ENCODE measurements at regions not wholly inside any gene's neighbourhood (a gene's known extent, or its start where the extent isn't known, plus 50 kb on each side); places are given as distances from the start of the nearest gene placed in this dataset.

DNA sequence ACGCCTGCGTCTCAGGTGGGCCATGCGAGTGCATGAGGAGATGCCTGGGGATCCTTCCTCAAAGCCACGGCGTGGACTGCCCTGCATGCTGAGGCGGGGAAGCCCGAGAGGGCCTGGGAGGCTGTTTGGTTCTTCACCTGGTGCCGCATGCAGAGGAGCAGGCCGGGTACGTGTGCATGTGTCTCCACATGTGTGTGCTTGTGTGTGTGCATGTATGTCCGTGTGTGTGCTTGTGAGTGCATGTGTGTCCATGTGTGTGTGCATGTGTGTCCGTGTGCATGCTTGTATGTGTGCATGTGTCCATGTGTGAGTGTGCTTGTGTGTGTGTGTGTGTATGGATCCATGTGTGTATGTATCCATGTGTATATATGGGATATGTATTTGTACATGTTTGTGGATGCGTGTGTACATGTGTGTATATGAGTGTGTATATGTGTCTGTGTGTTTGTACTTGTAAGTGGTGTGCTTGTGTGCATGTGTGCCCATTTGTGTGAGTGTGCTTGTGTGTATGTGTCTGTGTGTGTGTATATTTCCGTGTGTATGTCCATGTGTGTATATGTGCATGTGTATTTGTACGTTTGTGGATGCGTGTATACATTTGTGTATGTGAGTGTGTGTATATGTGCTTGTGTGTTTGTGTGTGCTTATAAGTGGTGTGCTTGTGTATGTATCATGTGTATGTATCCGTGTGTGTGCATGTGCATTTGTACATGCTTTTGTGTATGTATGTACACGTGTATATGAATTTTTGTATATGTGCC lies 79.0 kb downstream of the PTGR3 start:
- no peaks in the 10 kb centered on the region for H3K9me3 Mint-ChIP-seq
- TF ChIP-seq, protein P1, sequence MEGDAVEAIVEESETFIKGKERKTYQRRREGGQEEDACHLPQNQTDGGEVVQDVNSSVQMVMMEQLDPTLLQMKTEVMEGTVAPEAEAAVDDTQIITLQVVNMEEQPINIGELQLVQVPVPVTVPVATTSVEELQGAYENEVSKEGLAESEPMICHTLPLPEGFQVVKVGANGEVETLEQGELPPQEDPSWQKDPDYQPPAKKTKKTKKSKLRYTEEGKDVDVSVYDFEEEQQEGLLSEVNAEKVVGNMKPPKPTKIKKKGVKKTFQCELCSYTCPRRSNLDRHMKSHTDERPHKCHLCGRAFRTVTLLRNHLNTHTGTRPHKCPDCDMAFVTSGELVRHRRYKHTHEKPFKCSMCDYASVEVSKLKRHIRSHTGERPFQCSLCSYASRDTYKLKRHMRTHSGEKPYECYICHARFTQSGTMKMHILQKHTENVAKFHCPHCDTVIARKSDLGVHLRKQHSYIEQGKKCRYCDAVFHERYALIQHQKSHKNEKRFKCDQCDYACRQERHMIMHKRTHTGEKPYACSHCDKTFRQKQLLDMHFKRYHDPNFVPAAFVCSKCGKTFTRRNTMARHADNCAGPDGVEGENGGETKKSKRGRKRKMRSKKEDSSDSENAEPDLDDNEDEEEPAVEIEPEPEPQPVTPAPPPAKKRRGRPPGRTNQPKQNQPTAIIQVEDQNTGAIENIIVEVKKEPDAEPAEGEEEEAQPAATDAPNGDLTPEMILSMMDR (IDR thresholded peaks at IDR 0.05), result no peak
- Histone ChIP-seq H3K36me3 (ENCODE audit: control insufficient read depth, insufficient read depth, low read length) (no peaks in the 10 kb centered on the region), H3K27ac (ENCODE audit: low read length) (no peak overlapping the region), H3K4me3 (ENCODE audit: low read length) (no peak overlapping the region), H3K9me3 (ENCODE audit: control insufficient read depth, insufficient read depth, low read length) (no peaks in the 10 kb centered on the region), H3K4me1 (ENCODE audit: control insufficient read depth, insufficient read depth, low read length) (peaks cover 3% of the 10 kb centered on the region), H3K27me3 (ENCODE audit: control insufficient read depth, insufficient read depth, low read length) (no peaks in the 10 kb centered on the region)
- no peaks in the 10 kb centered on the region for H3K36me3 Mint-ChIP-seq
- H3K27me3 Mint-ChIP-seq (ENCODE audit: low read depth in 2 of 2), result peaks cover 0 to 3% of the 10 kb centered on the region in 2 donors
- DNase-seq, result no peak
- intact Hi-C loops (cut with micrococcal nuclease), result no loop called here
- peaks cover 14% of the 10 kb centered on the region in 2 donors for H3K4me1 Mint-ChIP-seq
- H3K27ac Mint-ChIP-seq, result no peak overlapping the region
- no peak for ATAC-seq
- H3K4me3 Mint-ChIP-seq, result no peak overlapping the region
- WGBS (ENCODE audit: insufficient coverage), result 96% methylated on average over 18 of the region's 18 CpGs

- Mint-ChIP-seq H3K9me3 (no peaks in the 10 kb centered on the region), H3K27me3 (ENCODE audit: low read depth in 2 of 2) (peaks cover 0 to 8% of the 10 kb centered on the region in 2 donors), H3K4me3 (no peak overlapping the region), H3K36me3 (no peaks in the 10 kb centered on the region), H3K27ac (no peak overlapping the region), H3K4me1 (peaks cover 14% of the 10 kb centered on the region in 2 donors)
- no peak overlapping the region for H3K27ac ChIP-seq (ENCODE audit: low read length)
- no peaks in the 10 kb centered on the region for H3K9me3 ChIP-seq (ENCODE audit: control insufficient read depth, insufficient read depth, low read length)
- ATAC-seq (no peak), DNase-seq (no peak)
- no peak overlapping the region for H3K4me3 ChIP-seq (ENCODE audit: low read length)
- TF ChIP-seq, protein P1 (IDR thresholded peaks at IDR 0.05), result no peak
- intact Hi-C loops (cut with micrococcal nuclease), result no loop called here
- 93% methylated on average over 14 of the region's 17 CpGs for WGBS (ENCODE audit: insufficient coverage)
- no peaks in the 10 kb centered on the region for H3K36me3 ChIP-seq (ENCODE audit: control insufficient read depth, insufficient read depth, low read length)
- H3K4me1 ChIP-seq (ENCODE audit: control insufficient read depth, insufficient read depth, low read length), result peaks cover 3% of the 10 kb centered on the region
- H3K27me3 ChIP-seq (ENCODE audit: control insufficient read depth, insufficient read depth, low read length), result no peaks in the 10 kb centered on the region
Measured at GRCh38 chr18:75128911-75129716, 79.8 kb downstream of the PTGR3 start.

DNA sequence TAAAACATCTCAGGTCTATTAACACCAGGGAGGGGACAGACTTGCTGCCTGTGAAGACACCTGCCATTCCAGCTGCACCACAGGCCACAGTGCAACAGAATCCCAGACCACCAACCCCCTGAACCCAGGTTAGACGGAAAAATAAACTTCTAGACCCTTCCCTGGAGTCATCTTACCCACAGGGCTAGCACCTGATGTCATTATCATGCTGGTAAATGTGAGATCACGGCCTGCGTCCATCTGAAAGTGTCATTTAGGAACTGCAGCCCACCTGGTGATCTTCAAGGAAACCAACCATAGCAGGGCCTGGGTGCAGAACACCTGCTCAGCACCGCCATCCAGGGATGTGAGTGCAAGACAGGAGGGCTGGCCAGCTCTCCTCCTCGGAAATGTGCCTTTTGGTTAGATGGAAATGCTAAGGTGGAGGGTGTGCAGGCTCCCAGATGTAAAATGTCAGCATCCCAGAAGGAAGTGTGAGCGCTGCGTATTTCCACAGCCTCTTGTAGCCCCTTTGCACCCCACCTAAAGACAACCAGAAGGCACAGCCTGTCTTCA lies 80.8 kb downstream of the PTGR3 start:
- WGBS (ENCODE audit: insufficient coverage), result 88% methylated on average over 7 of the region's 7 CpGs
- no peak for DNase-seq

More for the DNA sequence above, 80.8 kb downstream of the PTGR3 start:
- Mint-ChIP-seq H3K36me3 (no peaks in the 10 kb centered on the region), H3K9me3 (no peaks in the 10 kb centered on the region), H3K27ac (no peak overlapping the region), H3K4me3 (no peak overlapping the region), H3K27me3 (ENCODE audit: low read depth in 2 of 2) (peaks cover 3 to 12% of the 10 kb centered on the region in 2 donors), H3K4me1 (peaks cover 14% of the 10 kb centered on the region in 2 donors)
- no peaks in the 10 kb centered on the region for H3K36me3 ChIP-seq (ENCODE audit: control insufficient read depth, insufficient read depth, low read length)
- H3K9me3 ChIP-seq (ENCODE audit: control insufficient read depth, insufficient read depth, low read length), result no peaks in the 10 kb centered on the region
- H3K4me1 ChIP-seq (ENCODE audit: control insufficient read depth, insufficient read depth, low read length), result peaks cover 3% of the 10 kb centered on the region
- no peak overlapping the region for H3K27ac ChIP-seq (ENCODE audit: low read length)
- TF ChIP-seq, protein P1 (IDR thresholded peaks at IDR 0.05), result no peak
- H3K4me3 ChIP-seq (ENCODE audit: low read length), result no peak overlapping the region
- H3K27me3 ChIP-seq (ENCODE audit: control insufficient read depth, insufficient read depth, low read length), result no peaks in the 10 kb centered on the region
- ATAC-seq, result no peak
- intact Hi-C loops (cut with micrococcal nuclease), result no loop called here

Data from natural killer cell (primary cell).